ENCODE measurements at regions not wholly inside any gene's neighbourhood (a gene's known extent, or its start where the extent isn't known, plus 50 kb on each side); places are given as distances from the start of the nearest gene placed in this dataset.

GRCh38 chr12:76611533-76611932, 52.0 kb upstream of the OSBPL8 start:
- no peak for TF ChIP-seq CTCF (IDR thresholded peaks at IDR 0.05; ENCODE audit: low read depth, low read length)

GRCh38 chr12:76614364-76614763, 54.8 kb upstream of the OSBPL8 start:
- Histone ChIP-seq H3K4me3 (ENCODE audit: low read depth, low read length) (no peak overlapping the region), H3K36me3 (no peaks in the 10 kb centered on the region), H3K4me1 (no peaks in the 10 kb centered on the region), H3K27me3 (no peaks in the 10 kb centered on the region), H3K9me3 (no peaks in the 10 kb centered on the region)
- no peak for DNase-seq
- no peak for TF ChIP-seq CTCF (IDR thresholded peaks at IDR 0.05; ENCODE audit: low read depth, low read length)

More at GRCh38 chr12:76611533-76611932, 52.0 kb upstream of the OSBPL8 start:
- Histone ChIP-seq H3K9me3 (no peaks in the 10 kb centered on the region), H3K36me3 (no peaks in the 10 kb centered on the region), H3K4me3 (ENCODE audit: low read depth, low read length) (no peak overlapping the region), H3K4me1 (no peaks in the 10 kb centered on the region), H3K27me3 (no peaks in the 10 kb centered on the region)
- no peak for DNase-seq

- no peak for TF ChIP-seq CTCF (IDR thresholded peaks at IDR 0.05; ENCODE audit: low read depth, low read length)
- H3K4me3 ChIP-seq (ENCODE audit: low read depth, low read length) = no peak overlapping the region
- no peak for DNase-seq
Observed at GRCh38 chr12:76618031-76618430, 58.5 kb upstream of the OSBPL8 start.

GRCh38 chr12:76621582-76622024, 62.0 kb upstream of the OSBPL8 start:
- Histone ChIP-seq H3K9me3 (no peaks in the 10 kb centered on the region), H3K4me3 (ENCODE audit: low read depth, low read length) (no peak overlapping the region), H3K36me3 (no peaks in the 10 kb centered on the region), H3K4me1 (no peaks in the 10 kb centered on the region), H3K27me3 (no peaks in the 10 kb centered on the region)
- peak; percentile 63 for DNase-seq
- TF ChIP-seq CTCF (IDR thresholded peaks at IDR 0.05; ENCODE audit: low read depth, low read length) = peak; percentile 97

More at GRCh38 chr12:76618031-76618430, 58.5 kb upstream of the OSBPL8 start:
- no peaks in the 10 kb centered on the region for H3K9me3 ChIP-seq
- no peaks in the 10 kb centered on the region for H3K27me3 ChIP-seq
- no peaks in the 10 kb centered on the region for H3K4me1 ChIP-seq
- H3K36me3 ChIP-seq = no peaks in the 10 kb centered on the region

GRCh38 chr12:76622351-76622750, 62.8 kb upstream of the OSBPL8 start:
- no peaks in the 10 kb centered on the region for H3K9me3 ChIP-seq
- no peak overlapping the region for H3K4me3 ChIP-seq (ENCODE audit: low read depth, low read length)
- H3K27me3 ChIP-seq = no peaks in the 10 kb centered on the region
- no peak for DNase-seq
- H3K4me1 ChIP-seq = no peaks in the 10 kb centered on the region
- no peaks in the 10 kb centered on the region for H3K36me3 ChIP-seq
- TF ChIP-seq CTCF (IDR thresholded peaks at IDR 0.05; ENCODE audit: low read depth, low read length) = no peak

- H3K36me3 ChIP-seq = no peaks in the 10 kb centered on the region
- no peak for TF ChIP-seq CTCF (IDR thresholded peaks at IDR 0.05; ENCODE audit: low read depth, low read length)
- no peak for DNase-seq
- no peaks in the 10 kb centered on the region for H3K27me3 ChIP-seq
- H3K4me1 ChIP-seq = no peaks in the 10 kb centered on the region
- no peak overlapping the region for H3K4me3 ChIP-seq (ENCODE audit: low read depth, low read length)
- H3K9me3 ChIP-seq = no peaks in the 10 kb centered on the region
Observed at GRCh38 chr12:76622915-76623314, 63.3 kb upstream of the OSBPL8 start.
